Type B pancreatic cell (in vitro differentiated cells): ENCODE measurements at regions not wholly inside any gene's neighbourhood (a gene's known extent, or its start where the extent isn't known, plus 50 kb on each side); places are given as distances from the start of the nearest gene placed in this dataset.
A peak's percentile ranks its signal among the peaks of the same experiment; 100 is the strongest.

Source experiments
- DNase-seq: peaks from one replicate; pipeline ENCODE4 v3.0.0; 2021; ENCODE audit warnings: mixed read lengths; ENCODE audit not compliant: unreplicated experiment; ENCODE audit errors: extremely low spot score
- H3K27ac Mint-ChIP-seq: 2 replicates; pipeline ENCODE4 v1.8.0; 2021; ENCODE audit warnings: mild to moderate bottlenecking, mixed read lengths
- H3K27me3 Mint-ChIP-seq: 2 replicates; pipeline ENCODE4 v1.8.0; 2021; ENCODE audit warnings: mixed read lengths
- H3K36me3 Mint-ChIP-seq: 2 replicates; pipeline ENCODE4 v1.8.0; 2021; ENCODE audit warnings: mixed read lengths
- H3K4me1 Mint-ChIP-seq: one replicate; pipeline ENCODE4 v1.8.0; 2021; ENCODE audit warnings: mixed read lengths; ENCODE audit not compliant: unreplicated experiment
- H3K4me3 Mint-ChIP-seq: 2 replicates; pipeline ENCODE4 v1.8.0; 2021; ENCODE audit warnings: mild to moderate bottlenecking, mixed read lengths
- H3K9me3 Mint-ChIP-seq: 2 replicates; pipeline ENCODE4 v1.8.0; 2021; ENCODE audit warnings: mixed read lengths
- CTCF ChIP-seq: fragments of 200-600 bp; sonication (generic); conservative IDR thresholded peaks from 2 replicates; pipeline ENCODE4 v1.5.0; 2021; ENCODE audit warnings: antibody characterized with exemption, mild to moderate bottlenecking

- Mint-ChIP-seq H3K4me1 (peaks cover 31% of the 10 kb centered on the region), H3K27ac (no peak overlapping the region), H3K36me3 (no peaks in the 10 kb centered on the region), H3K27me3 (no peaks in the 10 kb centered on the region), H3K9me3 (no peaks in the 10 kb centered on the region), H3K4me3 (peak overlapping the region; percentile 32)
- no peak for DNase-seq
- no peak for TF ChIP-seq CTCF
Observed at GRCh38 chr2:120820953-120821279, 85.2 kb downstream of the GLI2 start.

- H3K4me3 Mint-ChIP-seq, result no peak overlapping the region
- no peak for TF ChIP-seq CTCF
- no peak for DNase-seq
- H3K27me3 Mint-ChIP-seq, result no peaks in the 10 kb centered on the region
- H3K4me1 Mint-ChIP-seq, result peaks cover 31% of the 10 kb centered on the region
- H3K36me3 Mint-ChIP-seq, result no peaks in the 10 kb centered on the region
- H3K9me3 Mint-ChIP-seq, result no peaks in the 10 kb centered on the region
- no peak overlapping the region for H3K27ac Mint-ChIP-seq
Observed at GRCh38 chr2:120821446-120822160, 85.9 kb downstream of the GLI2 start.

- TF ChIP-seq CTCF, result no peak
- Mint-ChIP-seq H3K4me1 (peaks cover 36% of the 10 kb centered on the region), H3K27me3 (peaks cover 4% of the 10 kb centered on the region), H3K4me3 (no peak overlapping the region), H3K9me3 (no peaks in the 10 kb centered on the region), H3K36me3 (no peaks in the 10 kb centered on the region), H3K27ac (no peak overlapping the region)
- DNase-seq, result no peak
Observed at GRCh38 chr2:120822933-120823332, 87.3 kb downstream of the GLI2 start.

GRCh38 chr2:120823551-120823950, 87.9 kb downstream of the GLI2 start:
- TF ChIP-seq CTCF, result no peak
- Mint-ChIP-seq H3K36me3 (no peaks in the 10 kb centered on the region), H3K27ac (no peak overlapping the region), H3K4me1 (peaks cover 40% of the 10 kb centered on the region), H3K9me3 (no peaks in the 10 kb centered on the region), H3K27me3 (peaks cover 4% of the 10 kb centered on the region), H3K4me3 (no peak overlapping the region)
- DNase-seq, result no peak

GRCh38 chr2:120824246-120824645, 88.6 kb downstream of the GLI2 start:
- TF ChIP-seq CTCF, result no peak
- H3K27ac Mint-ChIP-seq, result no peak overlapping the region
- peaks cover 47% of the 10 kb centered on the region for H3K4me1 Mint-ChIP-seq
- DNase-seq, result no peak
- H3K36me3 Mint-ChIP-seq, result no peaks in the 10 kb centered on the region
- no peak overlapping the region for H3K4me3 Mint-ChIP-seq
- H3K9me3 Mint-ChIP-seq, result no peaks in the 10 kb centered on the region
- H3K27me3 Mint-ChIP-seq, result peaks cover 4% of the 10 kb centered on the region
